NCI-H526 treated with DMSO at 0.1 percent for 48 hours (cell line): ENCODE measurements at regions not wholly inside any gene's neighbourhood (a gene's known extent, or its start where the extent isn't known, plus 50 kb on each side); places are given as distances from the start of the nearest gene placed in this dataset.
A peak's percentile ranks its signal among the peaks of the same experiment; 100 is the strongest.
"Not testable (repeated sequence)": the region's sequence is repeated elsewhere in the genome, so short reads cannot be mapped to it uniquely, and the experiment has no call there.

Experiments
- DNase-seq: peaks from one replicate; lab custom pipeline; 2025; lab: John Stamatoyannopoulos, UW

DNA sequence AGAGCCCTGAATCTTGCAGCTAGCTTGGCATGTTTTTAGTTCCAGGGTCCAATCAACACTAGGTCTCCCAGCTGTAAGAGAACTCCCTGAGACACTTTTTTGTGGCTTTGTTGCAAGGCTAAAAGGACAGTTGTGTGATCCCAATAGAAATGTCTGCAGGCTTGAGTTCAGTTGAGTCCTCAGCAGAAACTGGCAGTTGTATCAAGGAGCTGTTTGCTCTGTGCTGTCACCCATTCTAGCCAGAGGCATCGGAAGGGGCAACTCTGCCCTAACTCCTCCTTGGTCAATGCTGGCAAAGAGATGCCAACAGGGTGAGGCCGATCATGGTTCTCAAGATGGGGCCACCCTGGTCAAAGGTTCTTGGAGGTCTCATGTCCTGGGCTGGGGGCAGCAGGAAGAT, 224.1 kb downstream of the BUB3 start:
- DNase-seq = no peak

- DNase-seq = no peak
These were observed 225.0 kb downstream of the BUB3 start for GRCh38 chr10:123379156-123379555.

DNA sequence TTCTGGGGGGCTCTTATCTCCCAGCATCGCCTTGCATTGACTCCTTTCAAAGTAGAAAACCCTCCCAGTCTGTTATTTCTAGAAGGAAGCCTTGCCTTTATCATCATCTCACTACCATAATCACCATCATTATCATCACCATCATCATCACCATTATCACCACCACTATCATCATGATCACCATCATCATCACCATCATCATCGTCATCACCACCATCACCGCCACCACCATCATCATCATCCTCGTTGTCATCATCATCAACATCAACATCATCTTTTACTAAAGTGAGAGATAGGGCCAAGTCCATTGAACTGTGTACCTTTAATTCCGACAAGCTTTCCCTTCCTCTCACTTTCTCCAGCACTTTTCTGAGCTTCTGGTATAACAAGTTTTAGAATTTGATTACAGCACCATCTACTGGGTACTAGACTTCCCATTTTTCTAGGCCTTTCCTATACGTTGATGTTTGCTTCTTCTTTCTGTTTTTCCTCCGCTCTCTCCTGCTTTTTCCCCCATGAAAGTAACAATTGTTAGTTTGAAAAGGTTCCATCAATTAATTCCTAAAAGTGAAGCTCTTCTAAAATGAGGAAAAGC, 226.4 kb downstream of the BUB3 start:
- peak; percentile 70 for DNase-seq

GRCh38 chr10:123381224-123381623, 227.0 kb downstream of the BUB3 start:
- no peak for DNase-seq

GRCh38 chr10:123382491-123382890, 228.3 kb downstream of the BUB3 start:
- DNase-seq = no peak

- no peak for DNase-seq
These were observed 231.4 kb downstream of the BUB3 start for GRCh38 chr10:123385508-123386080.

DNA sequence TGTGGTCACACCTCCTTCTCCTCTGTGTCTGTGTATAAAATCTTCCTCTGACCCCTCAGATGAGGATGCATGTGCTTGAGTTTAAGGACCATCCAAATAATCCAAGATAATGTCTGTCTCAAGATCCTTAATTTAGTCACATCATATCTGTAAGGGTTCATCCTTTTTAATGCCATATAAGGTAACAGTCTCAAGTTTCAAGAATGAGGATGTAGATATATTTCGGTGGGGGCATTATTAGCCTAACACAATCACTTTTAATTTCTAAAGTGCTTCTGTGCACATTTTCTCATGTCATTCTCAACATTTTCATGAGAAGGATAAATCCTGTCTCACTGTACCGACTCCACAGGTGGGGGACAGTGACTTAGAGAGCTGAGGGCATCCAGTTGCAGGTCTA, 235.3 kb downstream of the BUB3 start:
- DNase-seq = no peak

- DNase-seq = no peak
These were observed 236.1 kb downstream of the BUB3 start for GRCh38 chr10:123390332-123390731.

DNA sequence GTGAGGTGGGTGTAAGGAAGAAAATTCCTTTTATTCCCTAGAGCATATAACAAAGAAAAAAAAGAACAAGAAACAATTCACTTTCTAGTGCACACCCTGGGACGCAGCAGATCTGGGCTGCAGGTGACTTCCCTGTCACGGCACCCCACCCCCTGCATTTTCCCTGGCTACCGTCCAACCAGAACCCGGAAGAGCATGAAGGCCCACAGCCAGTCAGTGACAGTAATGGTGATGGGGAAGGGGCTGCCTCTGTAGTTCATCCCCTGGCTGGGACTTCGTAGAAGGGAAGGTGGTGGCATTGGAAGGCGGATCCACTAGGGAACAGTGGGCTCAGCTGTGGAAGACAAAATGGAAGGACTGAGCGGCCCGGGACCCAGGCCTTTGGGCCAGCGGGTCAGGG, 236.7 kb downstream of the BUB3 start:
- no peak for DNase-seq

GRCh38 chr10:123391275-123392028, 237.2 kb downstream of the BUB3 start:
- DNase-seq = no peak

- DNase-seq = peak; percentile 71
These were observed 238.2 kb downstream of the BUB3 start for GRCh38 chr10:123392182-123392963.

GRCh38 chr10:123393170-123393569, 239.0 kb downstream of the BUB3 start:
- no peak for DNase-seq

DNA sequence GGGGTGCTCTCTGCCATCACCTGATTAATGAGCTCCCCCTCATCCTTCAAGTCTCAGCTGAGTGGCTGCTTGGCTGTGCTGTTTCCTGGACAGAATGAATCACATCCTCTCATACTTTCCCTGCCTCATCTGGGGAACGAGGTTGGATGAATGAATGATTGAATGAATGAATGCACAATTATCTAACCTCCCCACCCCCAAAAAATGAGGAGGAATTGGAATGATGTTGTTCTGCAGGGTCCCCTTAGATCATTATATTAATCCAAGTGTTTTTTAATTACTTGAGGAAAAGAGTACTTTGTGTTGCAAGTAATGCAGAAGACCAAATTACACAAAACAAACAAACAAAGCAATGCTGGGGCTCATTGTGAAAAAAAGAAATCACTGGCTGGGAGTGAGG, 240.2 kb downstream of the BUB3 start:
- no peak for DNase-seq

- DNase-seq = not testable (repeated sequence)
These were observed 241.0 kb downstream of the BUB3 start for GRCh38 chr10:123395234-123395633.

DNA sequence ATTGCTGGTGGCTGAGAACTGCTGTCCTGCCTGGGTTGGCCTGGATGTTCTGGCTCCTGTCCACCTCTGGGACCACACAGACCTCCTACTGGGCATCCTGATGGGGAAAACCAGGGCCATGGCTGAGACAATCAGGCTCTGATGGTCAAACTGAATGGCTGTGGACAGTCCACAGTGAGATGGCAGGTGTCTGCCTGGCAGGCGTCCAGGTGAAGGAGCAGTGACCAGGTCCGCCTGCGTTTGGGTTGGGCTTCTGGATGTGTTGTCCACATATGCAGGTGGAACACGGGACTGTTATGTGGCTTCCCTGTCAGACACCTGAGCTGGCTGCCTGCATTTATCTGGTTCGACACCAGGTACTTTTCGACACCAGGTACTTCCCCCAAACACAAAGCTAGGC, 241.7 kb downstream of the BUB3 start:
- DNase-seq = no peak

- no peak for DNase-seq
These were observed 244.0 kb downstream of the BUB3 start for GRCh38 chr10:123398180-123398591.

DNA sequence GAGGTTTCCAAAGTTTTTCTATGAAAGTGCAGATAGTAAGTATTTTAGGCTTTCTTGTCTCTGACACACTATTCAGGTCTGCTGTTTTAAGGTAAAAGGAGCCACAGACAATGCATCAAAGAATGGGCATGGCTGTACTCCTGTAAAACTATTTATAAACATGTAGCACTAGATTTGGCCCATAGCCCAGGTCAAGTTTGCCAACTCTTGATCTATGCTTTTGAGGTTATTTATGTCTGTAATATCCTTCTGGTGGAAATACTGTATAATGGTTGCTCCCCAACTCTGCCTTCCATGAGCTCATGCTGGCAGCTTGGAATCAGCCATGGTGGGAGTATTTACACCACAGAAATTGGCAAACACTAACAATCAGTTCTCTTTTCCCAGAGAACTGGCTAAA, 244.6 kb downstream of the BUB3 start:
- no peak for DNase-seq

DNA sequence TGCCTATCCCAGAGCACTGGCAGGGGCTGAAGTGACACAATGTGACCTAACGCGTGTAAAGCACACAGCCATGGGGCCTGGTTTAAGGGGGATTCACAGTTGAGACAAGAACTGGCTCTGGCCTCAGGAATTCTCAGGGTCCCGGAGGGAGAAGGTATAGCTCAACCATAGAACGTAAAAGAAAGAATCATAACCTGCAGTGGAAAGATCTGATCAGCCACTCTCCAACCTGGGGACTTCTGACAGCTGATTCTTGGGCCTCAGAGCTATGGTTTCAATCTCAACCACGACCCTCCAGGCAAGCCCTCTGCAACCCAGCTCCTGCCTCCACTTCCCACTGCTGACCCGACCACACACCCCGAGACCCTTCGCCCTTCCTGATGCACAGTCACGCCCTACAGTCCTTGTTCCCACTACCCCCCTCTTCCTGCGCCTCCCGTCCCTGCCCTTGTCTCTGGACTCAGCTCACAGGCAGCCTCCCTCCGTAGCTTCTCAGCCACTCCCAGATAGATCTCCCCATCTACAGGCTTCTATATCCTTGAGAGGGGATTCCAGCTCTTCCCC, 245.2 kb downstream of the BUB3 start:
- no peak for DNase-seq

DNA sequence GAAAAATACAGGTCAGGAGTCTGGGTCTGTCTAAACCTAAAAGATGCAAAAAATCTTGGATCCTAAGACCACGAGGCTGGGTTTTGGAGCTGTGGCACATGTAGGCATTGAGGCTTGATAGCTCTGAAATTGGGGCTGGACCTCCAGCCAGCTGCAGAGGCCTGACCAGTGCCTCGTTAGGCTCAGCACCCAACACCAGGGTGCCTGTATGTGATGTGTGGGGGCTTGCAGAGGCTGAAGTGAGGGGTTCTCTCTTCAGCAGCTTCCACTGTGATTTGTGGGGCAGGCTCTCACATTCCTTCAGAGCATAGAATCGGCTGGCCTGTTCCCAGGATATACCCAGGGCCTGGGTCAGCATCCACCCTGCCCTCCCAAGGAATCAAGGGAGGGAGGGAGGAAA, 247.8 kb downstream of the BUB3 start:
- no peak for DNase-seq

DNA sequence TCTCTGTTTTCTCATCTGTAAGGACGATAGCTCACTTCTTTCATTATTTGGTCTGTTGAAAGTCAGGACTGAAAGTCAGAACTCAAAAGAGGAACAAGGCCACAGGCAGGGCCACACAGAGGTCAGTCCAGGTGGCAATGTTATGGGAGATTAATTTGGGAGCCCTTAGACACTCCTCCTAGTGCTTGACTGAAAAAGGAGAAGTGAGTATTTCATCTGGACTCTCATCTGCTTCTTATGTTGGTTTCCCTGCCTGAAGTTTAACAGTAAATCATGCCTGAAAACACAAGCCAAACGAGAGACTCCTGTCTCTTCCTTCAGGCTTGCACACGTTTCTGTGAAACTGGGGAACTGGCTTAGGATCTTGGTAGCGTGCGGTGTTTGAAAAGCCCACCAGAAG, 248.5 kb downstream of the BUB3 start:
- no peak for DNase-seq

DNA sequence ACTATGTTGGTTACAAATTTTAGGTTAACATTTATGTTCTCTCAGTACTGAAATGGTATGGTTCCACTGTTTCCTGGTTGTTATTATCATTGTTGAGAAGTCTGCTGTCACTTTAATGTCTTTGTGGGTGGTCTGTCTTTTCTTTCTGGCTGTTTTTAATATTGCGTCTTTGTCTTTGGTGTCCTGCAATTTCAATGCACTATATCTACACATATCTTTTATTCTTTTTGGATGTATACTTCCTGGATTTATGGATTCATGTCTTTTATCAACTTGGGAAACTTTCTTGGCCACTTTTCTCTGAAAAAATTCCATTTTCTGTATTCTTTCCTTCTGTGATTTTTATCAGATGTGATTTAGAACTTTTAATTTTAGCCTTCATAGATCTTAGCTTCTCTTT, 250.2 kb downstream of the BUB3 start:
- DNase-seq = no peak

- no peak for DNase-seq
These were observed 254.5 kb downstream of the BUB3 start for GRCh38 chr10:123408660-123409059.
